B cell (primary cell): ENCODE measurements at regions not wholly inside any gene's neighbourhood (a gene's known extent, or its start where the extent isn't known, plus 50 kb on each side); places are given as distances from the start of the nearest gene placed in this dataset.

Experiments
- CTCF ChIP-seq: fragments of 200-600 bp; IDR thresholded peaks from one replicate; pipeline ENCODE4 v1.8.0; 2022; ENCODE audit warnings: antibody characterized with exemption, mild to moderate bottlenecking
- EZH2 ChIP-seq: IDR thresholded peaks from 2 replicates; pipeline ENCODE4 v1.6.1; 2012; ENCODE audit warnings: borderline replicate concordance, low read depth, mild to moderate bottlenecking, moderate library complexity, low read length; ENCODE audit not compliant: insufficient read depth, poor library complexity, severe bottlenecking

DNA sequence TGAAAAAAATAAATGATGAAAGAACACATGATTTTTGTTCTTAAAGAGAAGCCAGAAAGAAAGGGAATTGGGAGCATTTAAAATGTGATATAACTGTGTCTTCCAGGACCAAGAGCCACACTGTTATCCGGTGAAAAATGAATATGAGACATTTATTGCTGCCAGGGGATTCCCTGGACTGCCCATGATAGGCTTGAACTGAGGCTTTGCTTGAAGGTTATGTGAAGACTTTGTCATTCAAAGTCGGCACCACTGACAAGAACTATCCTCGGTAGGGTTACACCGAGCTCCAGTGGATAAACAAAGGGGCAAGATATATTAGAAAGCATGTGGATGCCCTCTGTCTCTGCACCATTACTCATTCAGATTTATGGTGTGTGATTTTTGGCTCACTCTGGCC lies 125.4 kb upstream of the MINDY3 start:
- no peak for TF ChIP-seq CTCF
- TF ChIP-seq EZH2 = no peak
